Fibroblast of skin of back (primary cell): ENCODE measurements at regions not wholly inside any gene's neighbourhood (a gene's known extent, or its start where the extent isn't known, plus 50 kb on each side); places are given as distances from the start of the nearest gene placed in this dataset.

Experiments
- DNase-seq: peaks from one replicate; pipeline ENCODE4 v3.0.0-alpha.2; 2013

DNA sequence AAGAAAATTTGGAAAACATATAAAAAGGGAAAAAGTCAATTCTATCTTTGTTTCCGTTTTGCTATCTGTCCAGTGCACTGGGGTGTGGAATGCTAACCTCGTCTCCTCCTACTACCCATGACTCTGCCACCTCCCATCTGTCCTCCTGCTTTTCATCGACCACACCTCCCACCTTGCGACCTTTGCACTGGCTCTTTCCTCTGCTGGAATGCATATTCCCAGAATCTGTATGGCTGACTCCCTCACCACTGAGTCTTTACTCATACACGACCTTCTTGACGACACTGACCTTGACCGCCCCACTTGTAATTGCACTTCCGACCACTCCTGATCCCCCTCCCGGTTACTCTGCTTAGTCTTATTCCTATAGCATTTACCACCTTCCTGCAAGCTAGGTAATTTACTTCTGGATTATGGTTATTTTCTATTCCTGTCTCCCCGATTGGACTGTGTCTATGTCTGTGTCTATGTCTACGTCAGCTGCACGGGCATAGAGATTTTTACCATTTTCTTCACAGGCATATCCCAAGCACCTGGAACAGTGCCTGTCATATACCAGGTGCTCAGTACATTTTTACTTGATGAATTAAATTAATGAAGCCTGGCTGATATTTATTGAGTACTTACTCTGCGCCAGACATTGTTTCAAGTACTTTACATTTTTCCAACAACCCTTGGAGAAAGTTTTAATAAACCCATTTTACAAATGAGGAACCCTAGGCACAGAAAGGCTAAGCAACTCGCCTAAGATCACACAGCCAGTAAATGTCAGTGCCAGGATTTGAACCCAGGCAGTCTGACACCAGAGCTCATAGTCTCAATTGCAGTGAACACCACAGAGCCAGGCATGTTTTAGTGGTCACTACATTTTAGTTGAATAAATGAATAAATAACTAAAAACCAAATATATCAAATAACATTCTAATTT is 54.0 kb upstream of the SLC22A11 start:
- no peak for DNase-seq

DNA sequence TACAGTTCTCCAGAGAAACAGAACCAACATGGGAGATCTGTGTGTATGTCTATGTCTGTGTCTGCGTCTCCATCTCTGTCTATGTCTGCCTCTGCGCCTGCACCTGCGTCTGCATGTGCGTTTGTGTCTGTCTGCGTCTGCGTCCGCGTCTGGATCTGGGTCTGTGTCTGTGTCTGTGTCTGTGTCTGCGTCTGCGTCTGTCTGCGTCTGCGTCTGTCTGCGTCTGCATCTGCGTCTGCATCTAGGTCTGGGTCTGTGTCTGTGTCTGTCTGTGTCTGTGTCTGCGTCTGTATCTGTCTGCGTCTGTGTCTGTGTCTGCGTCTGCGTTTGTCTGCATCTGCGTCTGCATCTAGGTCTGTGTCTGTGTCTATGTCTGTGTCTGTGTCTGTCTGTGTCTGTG is 53.1 kb upstream of the SLC22A11 start:
- DNase-seq, result no peak

DNA sequence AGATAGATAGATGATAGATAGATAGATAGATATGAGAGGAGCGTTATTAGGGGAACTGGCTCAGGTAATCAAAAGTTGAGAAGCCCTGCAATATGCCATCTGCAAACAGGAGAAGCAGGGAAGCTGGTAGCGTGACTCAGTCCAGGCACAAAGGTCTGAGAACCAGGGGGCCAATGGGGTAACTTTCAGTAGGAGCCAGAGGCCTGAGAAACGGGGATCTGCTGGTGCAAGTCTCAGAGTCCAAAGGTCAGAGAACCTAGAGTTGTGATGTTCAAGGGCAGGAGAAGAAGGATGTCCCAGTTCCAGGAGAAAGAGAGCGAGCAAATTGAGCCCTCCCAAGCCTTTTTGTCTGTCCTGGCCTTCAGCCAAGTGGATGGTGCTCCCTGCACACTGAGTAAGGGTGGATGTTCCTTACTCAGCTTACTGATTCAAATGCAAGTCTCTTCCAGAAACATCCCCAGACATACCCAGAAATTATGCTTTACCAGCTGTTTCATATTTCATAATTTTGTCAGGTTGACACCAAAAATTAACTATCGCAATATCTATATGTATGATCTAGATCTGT is 52.5 kb upstream of the SLC22A11 start:
- no peak for DNase-seq

DNA sequence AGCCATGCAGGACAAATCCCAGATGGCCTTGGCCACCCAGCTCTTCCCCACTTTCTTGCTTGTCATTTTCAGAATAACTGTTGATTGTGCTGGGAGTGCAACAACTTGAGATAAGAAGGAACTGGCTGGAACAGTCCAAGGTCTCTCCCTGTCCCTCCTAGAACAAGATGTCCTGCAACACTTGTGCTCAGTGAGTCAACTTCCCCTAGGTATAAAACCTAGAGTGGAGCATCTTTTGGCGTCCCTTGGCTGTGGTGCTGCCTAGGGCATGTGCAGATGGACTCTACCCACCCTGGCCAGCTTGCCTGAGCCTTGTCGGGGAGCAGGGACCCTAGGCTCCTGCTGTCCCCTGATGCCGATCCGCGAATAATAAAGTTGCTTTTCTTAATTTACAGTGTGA is 50.7 kb upstream of the SLC22A11 start:
- no peak for DNase-seq
